Superior temporal gyrus (tissue), 1 donor: ENCODE measurements at regions not wholly inside any gene's neighbourhood (a gene's known extent, or its start where the extent isn't known, plus 50 kb on each side); places are given as distances from the start of the nearest gene placed in this dataset.
"Not testable (repeated sequence)": the region's sequence is repeated elsewhere in the genome, so short reads cannot be mapped to it uniquely, and the experiment has no call there.

Experiments used
- DNase-seq: peaks from one replicate; pipeline ENCODE4 v3.0.0-alpha.2; 2016; ENCODE audit errors: extremely low spot score

GRCh38 chr3:75840160-75840559 is 54.8 kb upstream of the ZNF717 start:
- DNase-seq: not testable (repeated sequence)

GRCh38 chr3:75850301-75851008 is 65.1 kb upstream of the ZNF717 start:
- DNase-seq: not testable (repeated sequence)

- DNase-seq: no peak
Measured at GRCh38 chr3:75863130-75863529, 77.8 kb upstream of the ZNF717 start.

GRCh38 chr3:75863878-75864277 is 78.5 kb upstream of the ZNF717 start:
- no peak for DNase-seq

- DNase-seq: not testable (repeated sequence)
Measured at GRCh38 chr3:75883719-75884118, 98.4 kb upstream of the ZNF717 start.

- DNase-seq: no peak
Measured at GRCh38 chr3:75886971-75887526, 101.7 kb upstream of the ZNF717 start.

- no peak for DNase-seq
Measured at GRCh38 chr3:75894234-75894633, 108.9 kb upstream of the ZNF717 start.

GRCh38 chr3:75896265-75896664 is 110.9 kb upstream of the ZNF717 start:
- DNase-seq: no peak

GRCh38 chr3:75901446-75901845 is 116.1 kb upstream of the ZNF717 start:
- not testable (repeated sequence) for DNase-seq

- DNase-seq: no peak
Measured at GRCh38 chr3:75906555-75907112, 121.3 kb upstream of the ZNF717 start.

- no peak for DNase-seq
Measured at GRCh38 chr3:75913800-75914350, 128.5 kb upstream of the ZNF717 start.

- DNase-seq: not testable (repeated sequence)
Measured at GRCh38 chr3:75914741-75915140, 129.4 kb upstream of the ZNF717 start.

GRCh38 chr3:75938921-75939320 is 153.6 kb upstream of the ZNF717 start:
- DNase-seq: no peak

GRCh38 chr3:75951941-75952340 is 166.6 kb upstream of the ZNF717 start:
- DNase-seq: no peak

GRCh38 chr3:75960031-75960430 is 174.7 kb upstream of the ZNF717 start:
- not testable (repeated sequence) for DNase-seq

GRCh38 chr3:75962054-75962453 is 176.7 kb upstream of the ZNF717 start:
- DNase-seq: not testable (repeated sequence)

GRCh38 chr3:75967071-75967470 is 181.7 kb upstream of the ZNF717 start:
- no peak for DNase-seq

GRCh38 chr3:75978686-75979085 is 193.3 kb upstream of the ZNF717 start:
- no peak for DNase-seq

GRCh38 chr3:75981401-75981800 is 196.1 kb upstream of the ZNF717 start:
- DNase-seq: no peak

GRCh38 chr3:75982151-75982550 is 196.8 kb upstream of the ZNF717 start:
- no peak for DNase-seq

- DNase-seq: peak; percentile 18
Measured at GRCh38 chr3:75983111-75983510, 197.8 kb upstream of the ZNF717 start.

GRCh38 chr3:75983609-75984290 is 198.4 kb upstream of the ZNF717 start:
- DNase-seq: no peak
